Endodermal cell (in vitro differentiated cells): ENCODE measurements at regions not wholly inside any gene's neighbourhood (a gene's known extent, or its start where the extent isn't known, plus 50 kb on each side); places are given as distances from the start of the nearest gene placed in this dataset.

ENCODE experiments used
- DNase-seq: peaks from one replicate; pipeline ENCODE4 v3.0.0-alpha.2; 2017
- H3K27ac ChIP-seq: 2 replicates; pipeline ENCODE4 v1.5.1; 2013; ENCODE audit warnings: mild to moderate bottlenecking, low read depth, low read length, moderate library complexity
- H3K27me3 ChIP-seq: 2 replicates; pipeline ENCODE4 v1.6.1; 2013; ENCODE audit warnings: mild to moderate bottlenecking, low read length, moderate library complexity; ENCODE audit not compliant: insufficient read depth, control insufficient read depth, poor library complexity, severe bottlenecking
- H3K36me3 ChIP-seq: 2 replicates; pipeline ENCODE4 v1.7.0; 2013; ENCODE audit warnings: mild to moderate bottlenecking, low read length, moderate library complexity; ENCODE audit not compliant: control insufficient read depth, insufficient read depth
- H3K4me1 ChIP-seq: one replicate; pipeline ENCODE4 v1.7.0; 2013; ENCODE audit warnings: low read length; ENCODE audit not compliant: control insufficient read depth, insufficient read depth
- H3K4me3 ChIP-seq: 2 replicates; pipeline ENCODE4 v1.5.1; 2013; ENCODE audit warnings: mild to moderate bottlenecking, low read length, moderate library complexity
- H3K9ac ChIP-seq: 2 replicates; pipeline ENCODE4 v1.6.1; 2013; ENCODE audit warnings: mild to moderate bottlenecking, low read length, moderate library complexity; ENCODE audit not compliant: poor library complexity, severe bottlenecking; ENCODE audit errors: extremely low read depth
- H3K9me3 ChIP-seq: 2 replicates; pipeline ENCODE4 v1.6.1; 2013; ENCODE audit warnings: mild to moderate bottlenecking, low read length, moderate library complexity; ENCODE audit not compliant: control insufficient read depth
- H3K27ac Mint-ChIP-seq: 2 replicates; pipeline ENCODE4 v1.8.0; 2020; ENCODE audit warnings: mixed read lengths
- H3K27me3 Mint-ChIP-seq: 2 replicates; pipeline ENCODE4 v1.8.0; 2021; ENCODE audit warnings: mild to moderate bottlenecking, mixed read lengths; ENCODE audit not compliant: insufficient read depth
- H3K36me3 Mint-ChIP-seq: 2 replicates; pipeline ENCODE4 v1.8.0; 2020; ENCODE audit warnings: low read depth, mixed read lengths
- H3K4me1 Mint-ChIP-seq: 2 replicates; pipeline ENCODE4 v1.8.0; 2020; ENCODE audit warnings: mixed read lengths
- H3K4me3 Mint-ChIP-seq: 2 replicates; pipeline ENCODE4 v1.8.0; 2020; ENCODE audit warnings: mild to moderate bottlenecking, moderate library complexity, mixed read lengths
- H3K9me3 Mint-ChIP-seq: 2 replicates; pipeline ENCODE4 v1.8.0; 2020; ENCODE audit warnings: mild to moderate bottlenecking, mixed read lengths
- CTCF ChIP-seq: fragments of 200-600 bp; sonication (generic); conservative IDR thresholded peaks from 2 replicates; pipeline ENCODE4 v1.5.0; 2021; ENCODE audit warnings: antibody characterized with exemption, mild to moderate bottlenecking
- WGBS, 2 experiments: methylation state at CpG; one replicate each; pipeline versions ENCODE4 v1.1.5 to v1.1.7; 2013; ENCODE audit warnings: missing lambda C conversion rate in 2 of 2, mixed read lengths in 1 of 2; ENCODE audit not compliant: insufficient coverage in 1 of 2, insufficient read length in 1 of 2; 5-methylcytosine and 5-hydroxymethylcytosine counted together

GRCh38 chr2:184346338-184346862, 251.9 kb upstream of the ZNF804A start:
- Mint-ChIP-seq H3K4me1 (peaks cover 7% of the 10 kb centered on the region), H3K9me3 (no peaks in the 10 kb centered on the region), H3K27ac (no peak overlapping the region), H3K4me3 (no peak overlapping the region), H3K27me3 (no peaks in the 10 kb centered on the region), H3K36me3 (no peaks in the 10 kb centered on the region)
- H3K27me3 ChIP-seq, result no peaks in the 10 kb centered on the region
- no peaks in the 10 kb centered on the region for H3K9me3 ChIP-seq
- no peak overlapping the region for H3K4me3 ChIP-seq
- 93% methylated on average over 2 of the region's 2 CpGs; no CpG with 5 or more reads in 1 of the 2 experiments for WGBS, 2 experiments
- no peaks in the 10 kb centered on the region for H3K36me3 ChIP-seq
- no peak overlapping the region for H3K27ac ChIP-seq
- TF ChIP-seq CTCF, result no peak
- H3K9ac ChIP-seq, result no peak overlapping the region
- peaks cover 3% of the 10 kb centered on the region for H3K4me1 ChIP-seq
- no peak for DNase-seq

DNA sequence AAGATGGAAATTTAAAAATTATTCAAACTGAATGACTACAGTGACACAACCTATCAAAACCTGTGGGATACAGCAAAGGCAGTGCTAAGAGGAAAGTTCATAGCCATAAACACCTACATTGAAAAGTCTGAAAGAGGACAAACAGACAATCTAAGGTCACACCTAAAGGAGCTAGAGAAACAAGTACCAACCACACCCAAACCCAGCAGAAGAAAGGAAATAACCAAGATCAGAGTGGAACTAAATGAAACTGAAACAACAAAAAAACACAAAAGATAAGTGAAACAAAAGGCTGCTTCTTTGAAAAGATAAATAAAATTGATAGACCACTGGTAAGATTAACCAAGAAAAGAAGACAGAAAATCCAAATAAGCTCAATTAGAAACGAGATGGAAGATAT, 247.2 kb upstream of the ZNF804A start:
- no peaks in the 10 kb centered on the region for H3K36me3 ChIP-seq
- Mint-ChIP-seq H3K9me3 (no peaks in the 10 kb centered on the region), H3K4me1 (no peaks in the 10 kb centered on the region), H3K27ac (no peak overlapping the region), H3K4me3 (no peak overlapping the region), H3K36me3 (no peaks in the 10 kb centered on the region), H3K27me3 (no peaks in the 10 kb centered on the region)
- no peak overlapping the region for H3K9ac ChIP-seq
- H3K4me1 ChIP-seq, result no peaks in the 10 kb centered on the region
- H3K9me3 ChIP-seq, result no peaks in the 10 kb centered on the region
- no peak for TF ChIP-seq CTCF
- WGBS, 2 experiments, result 71% methylated on average over 1 of the region's 1 CpG; no CpG with 5 or more reads in 1 of the 2 experiments
- H3K27ac ChIP-seq, result no peak overlapping the region
- no peak overlapping the region for H3K4me3 ChIP-seq
- no peaks in the 10 kb centered on the region for H3K27me3 ChIP-seq
- no peak for DNase-seq

DNA sequence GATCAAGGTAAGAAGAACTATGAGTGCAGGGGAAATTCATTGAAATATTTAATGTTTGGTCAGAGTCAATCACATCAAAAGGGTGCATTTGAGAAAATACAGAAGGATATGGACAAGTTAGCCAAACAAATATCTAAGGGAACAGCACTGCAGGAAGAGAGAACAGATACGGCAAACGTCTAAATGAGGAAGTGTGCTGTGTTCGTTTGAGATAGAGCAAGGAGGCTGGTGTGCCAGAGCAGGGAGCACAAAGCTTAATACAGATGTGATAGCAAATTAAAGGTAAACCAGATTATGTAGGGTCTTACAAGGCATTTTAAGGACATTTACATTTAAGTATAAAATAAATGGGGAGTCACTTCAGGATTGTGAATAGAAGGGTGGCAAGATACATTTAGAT, 241.3 kb upstream of the ZNF804A start:
- no peaks in the 10 kb centered on the region for H3K9me3 ChIP-seq
- DNase-seq, result no peak
- no peaks in the 10 kb centered on the region for H3K4me1 ChIP-seq
- H3K36me3 ChIP-seq, result no peaks in the 10 kb centered on the region
- Mint-ChIP-seq H3K27ac (no peak overlapping the region), H3K36me3 (no peaks in the 10 kb centered on the region), H3K4me3 (no peak overlapping the region), H3K4me1 (no peaks in the 10 kb centered on the region), H3K9me3 (no peaks in the 10 kb centered on the region), H3K27me3 (no peaks in the 10 kb centered on the region)
- H3K27ac ChIP-seq, result no peak overlapping the region
- H3K27me3 ChIP-seq, result no peaks in the 10 kb centered on the region
- H3K9ac ChIP-seq, result no peak overlapping the region
- 82% methylated on average over 3 of the region's 3 CpGs; no CpG with 5 or more reads in 1 of the 2 experiments for WGBS, 2 experiments
- no peak for TF ChIP-seq CTCF
- no peak overlapping the region for H3K4me3 ChIP-seq
